LNCAP (cell line): ENCODE measurements at regions not wholly inside any gene's neighbourhood (a gene's known extent, or its start where the extent isn't known, plus 50 kb on each side); places are given as distances from the start of the nearest gene placed in this dataset.

ENCODE experiments used
- TF ChIP-seq, protein P1 (sequence below): fragments of 450-650 bp; IDR thresholded peaks from 2 replicates; pipeline ENCODE4 v1.5.1; 2017; ENCODE audit warnings: mild to moderate bottlenecking

DNA sequence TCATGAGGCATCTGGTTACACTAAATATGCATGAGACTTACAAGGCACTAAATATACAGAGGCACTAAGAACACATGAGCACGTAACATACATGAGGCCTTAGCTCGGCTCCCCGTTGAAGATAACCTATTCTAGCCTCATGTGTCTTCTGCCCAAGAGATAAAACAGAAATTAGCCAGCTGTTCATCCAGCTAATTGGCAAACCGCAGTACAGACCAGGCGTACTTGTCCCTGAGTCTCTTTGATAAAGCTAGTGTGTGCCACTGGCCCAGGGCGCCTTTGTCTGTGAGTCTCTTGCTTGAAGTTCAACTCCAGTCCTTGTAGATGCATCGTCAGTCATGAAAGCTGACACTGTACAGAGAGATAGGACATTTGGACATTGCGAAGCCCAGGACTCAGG, 121.9 kb upstream of the SPATA12 start:
- TF ChIP-seq, protein P1, sequence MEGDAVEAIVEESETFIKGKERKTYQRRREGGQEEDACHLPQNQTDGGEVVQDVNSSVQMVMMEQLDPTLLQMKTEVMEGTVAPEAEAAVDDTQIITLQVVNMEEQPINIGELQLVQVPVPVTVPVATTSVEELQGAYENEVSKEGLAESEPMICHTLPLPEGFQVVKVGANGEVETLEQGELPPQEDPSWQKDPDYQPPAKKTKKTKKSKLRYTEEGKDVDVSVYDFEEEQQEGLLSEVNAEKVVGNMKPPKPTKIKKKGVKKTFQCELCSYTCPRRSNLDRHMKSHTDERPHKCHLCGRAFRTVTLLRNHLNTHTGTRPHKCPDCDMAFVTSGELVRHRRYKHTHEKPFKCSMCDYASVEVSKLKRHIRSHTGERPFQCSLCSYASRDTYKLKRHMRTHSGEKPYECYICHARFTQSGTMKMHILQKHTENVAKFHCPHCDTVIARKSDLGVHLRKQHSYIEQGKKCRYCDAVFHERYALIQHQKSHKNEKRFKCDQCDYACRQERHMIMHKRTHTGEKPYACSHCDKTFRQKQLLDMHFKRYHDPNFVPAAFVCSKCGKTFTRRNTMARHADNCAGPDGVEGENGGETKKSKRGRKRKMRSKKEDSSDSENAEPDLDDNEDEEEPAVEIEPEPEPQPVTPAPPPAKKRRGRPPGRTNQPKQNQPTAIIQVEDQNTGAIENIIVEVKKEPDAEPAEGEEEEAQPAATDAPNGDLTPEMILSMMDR, result no peak

DNA sequence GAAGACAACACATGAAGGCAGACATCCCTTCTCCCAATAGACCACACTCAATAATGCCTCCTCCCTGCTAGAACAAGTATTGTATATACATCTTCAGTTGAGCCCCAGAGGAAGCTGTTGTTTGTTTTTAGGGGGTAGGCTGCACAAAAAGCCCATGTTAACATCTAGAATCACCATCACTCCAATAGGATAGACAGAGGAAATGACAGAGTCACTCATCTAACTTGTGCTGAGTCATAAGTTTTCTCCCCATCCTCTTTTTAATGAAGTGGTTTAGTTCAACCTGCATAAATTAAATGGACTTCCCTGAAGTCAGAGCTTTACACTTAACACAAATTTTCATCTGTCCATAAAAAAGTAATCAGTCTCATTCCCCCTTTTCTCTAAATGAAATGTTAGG, 122.9 kb upstream of the SPATA12 start:
- TF ChIP-seq, protein P1, result no peak

DNA sequence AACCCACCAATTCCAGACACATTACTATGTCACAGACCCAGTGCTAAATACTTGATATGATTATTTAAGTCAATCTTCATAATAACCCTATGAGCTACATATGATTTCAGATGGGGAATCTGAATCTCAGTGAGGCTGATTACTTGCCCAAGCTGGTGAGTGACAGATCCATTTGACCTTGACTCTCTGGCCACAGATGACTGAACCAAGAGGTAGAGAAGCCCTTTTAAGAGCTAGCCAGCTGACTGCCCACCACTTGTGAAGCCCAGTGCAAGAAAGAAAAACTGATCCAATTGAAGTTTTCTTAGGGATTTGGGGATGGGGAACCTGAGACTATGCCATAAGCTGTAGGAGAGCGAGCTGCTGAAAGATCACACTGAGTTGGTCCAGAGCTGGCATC, 124.7 kb upstream of the SPATA12 start:
- TF ChIP-seq, protein P1, result no peak

DNA sequence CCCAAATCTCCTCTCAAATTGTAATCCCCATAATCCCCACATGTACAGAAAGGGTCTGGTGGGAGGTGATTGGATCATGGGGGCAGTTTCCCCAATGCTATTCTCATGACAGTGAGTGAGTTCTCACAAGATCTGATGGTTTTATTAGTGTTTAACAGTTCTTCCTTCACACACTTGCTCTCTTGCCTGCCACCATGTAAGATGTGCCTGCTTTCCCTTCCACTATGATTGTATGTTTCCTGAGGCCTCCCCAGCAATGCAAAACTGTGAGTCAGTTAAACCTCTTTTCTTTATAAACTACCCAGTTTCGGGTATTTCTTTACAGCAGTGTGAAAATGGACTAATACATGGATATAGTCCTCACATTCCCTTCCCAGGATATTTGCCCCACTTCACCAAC, 126.7 kb upstream of the SPATA12 start:
- TF ChIP-seq, protein P1, result no peak

DNA sequence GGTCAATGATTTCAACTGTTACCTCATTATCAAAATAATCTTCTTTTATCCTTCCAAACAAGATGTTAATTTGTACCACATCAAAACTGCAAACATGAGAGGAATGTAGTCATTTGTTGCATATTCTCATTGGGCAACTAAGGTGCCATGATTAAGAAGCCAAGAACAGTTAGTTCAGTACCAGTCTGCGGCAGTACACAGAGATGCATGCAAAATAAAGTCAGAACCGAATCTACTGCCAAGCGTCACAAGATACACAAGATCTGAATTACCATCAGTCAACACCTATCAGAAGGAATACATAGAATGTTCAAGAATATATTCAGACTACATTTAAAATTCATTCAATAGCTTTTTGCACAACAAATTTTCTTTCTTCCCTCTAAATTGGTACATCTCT, 127.6 kb upstream of the SPATA12 start:
- TF ChIP-seq, protein P1, result no peak

DNA sequence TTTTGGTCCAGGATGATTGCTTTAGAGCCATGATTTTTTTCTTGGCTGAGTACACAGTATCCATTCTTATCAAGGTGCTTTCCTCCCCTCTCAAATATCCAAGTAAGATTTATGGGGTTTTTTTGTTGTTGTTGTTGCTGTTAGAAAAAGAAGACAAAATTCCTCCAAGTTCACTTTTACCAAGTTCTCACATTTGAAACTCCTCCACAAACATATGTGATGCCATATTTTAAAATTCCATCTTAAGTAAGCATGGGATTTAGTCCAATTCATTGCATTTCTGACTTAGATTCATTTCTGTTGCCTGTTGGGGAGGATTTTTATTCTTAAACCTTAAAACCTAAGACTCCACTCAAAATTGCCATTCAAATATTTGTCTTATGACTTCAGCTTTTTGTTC, 128.6 kb upstream of the SPATA12 start:
- TF ChIP-seq, protein P1, result no peak

DNA sequence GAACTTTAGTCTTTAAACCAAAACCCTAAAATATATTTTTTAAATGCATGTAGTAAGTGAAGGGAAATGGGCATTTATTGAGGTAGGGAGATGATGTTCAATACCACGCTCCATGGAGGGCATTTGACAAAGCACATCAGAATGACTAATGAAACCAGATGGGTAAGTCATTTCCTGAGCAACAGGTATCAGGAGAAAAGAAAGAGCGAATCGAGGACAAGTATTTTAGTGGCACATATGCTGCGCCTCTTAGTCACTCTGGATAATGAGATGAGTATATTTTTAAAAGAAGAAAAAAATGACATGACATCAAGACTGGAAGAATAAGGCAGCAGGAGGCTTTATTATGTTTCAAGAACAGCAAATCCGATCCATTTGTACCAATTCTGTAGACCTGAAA, 129.0 kb upstream of the ARHGEF3 start:
- TF ChIP-seq, protein P1, result no peak

DNA sequence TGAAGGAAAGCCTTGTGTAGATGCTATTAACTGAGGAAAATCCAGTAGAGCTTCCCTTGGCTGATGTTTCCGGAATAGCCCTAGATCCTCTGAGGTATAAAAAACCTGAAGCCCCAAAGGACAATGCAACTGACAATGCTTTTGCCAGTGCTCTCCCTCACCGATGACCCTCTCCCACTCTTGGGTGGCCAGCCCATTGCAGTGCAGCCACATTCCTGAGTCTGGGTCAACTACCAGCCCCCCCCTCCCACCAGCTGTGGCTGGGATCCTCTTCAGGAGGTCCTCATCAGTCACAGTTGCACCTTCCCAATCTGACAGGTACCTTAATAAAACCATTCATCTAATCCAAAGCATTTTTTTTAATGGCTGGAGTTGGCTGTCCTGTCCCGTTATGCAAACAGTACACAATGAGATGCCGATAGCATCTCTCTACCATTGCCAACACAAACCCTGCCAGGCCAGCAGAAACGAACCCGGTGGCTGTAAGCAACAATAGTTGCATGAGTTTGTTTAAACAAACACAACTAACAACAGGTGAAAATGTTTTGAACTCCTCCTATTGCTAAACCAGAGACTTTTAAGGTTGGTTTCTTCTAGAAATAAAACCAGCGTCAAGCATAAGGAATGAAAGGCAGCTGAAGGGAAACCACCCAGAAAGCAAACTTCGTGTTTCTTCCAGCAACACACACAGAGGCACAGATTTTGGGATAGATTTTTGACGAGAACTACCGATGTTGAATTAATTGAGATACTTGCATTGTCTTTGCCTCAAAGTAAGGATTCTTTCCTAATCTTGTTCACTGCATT, 128.3 kb upstream of the ARHGEF3 start:
- TF ChIP-seq, protein P1, result no peak
